Activated T-cell treated with anti-CD3 and anti-CD28 coated beads for 4 hours (primary cell): ENCODE measurements at regions not wholly inside any gene's neighbourhood (a gene's known extent, or its start where the extent isn't known, plus 50 kb on each side); places are given as distances from the start of the nearest gene placed in this dataset.

Source experiments
- DNase-seq: peaks from one replicate; pipeline ENCODE4 v3.0.0-alpha.2; 2020

GRCh38 chr13:76389321-76389720 lies 496.9 kb downstream of the KCTD12 start:
- DNase-seq = no peak

GRCh38 chr13:76387566-76387965 lies 498.6 kb downstream of the KCTD12 start:
- DNase-seq = no peak

- DNase-seq = no peak
Measured at GRCh38 chr13:76386321-76386720, 499.9 kb downstream of the KCTD12 start.

GRCh38 chr13:76385586-76385985 lies 500.6 kb downstream of the KCTD12 start:
- no peak for DNase-seq

- DNase-seq = no peak
Measured at GRCh38 chr13:76383676-76384461, 502.3 kb downstream of the KCTD12 start.

GRCh38 chr13:76380446-76381065 lies 505.6 kb downstream of the KCTD12 start:
- DNase-seq = no peak

- DNase-seq = no peak
Measured at GRCh38 chr13:76379341-76380105, 506.7 kb downstream of the KCTD12 start.

GRCh38 chr13:76378767-76379166 lies 507.4 kb downstream of the KCTD12 start:
- DNase-seq = no peak

- DNase-seq = no peak
Measured at GRCh38 chr13:76363682-76364289, 522.4 kb downstream of the KCTD12 start.

- no peak for DNase-seq
Measured at GRCh38 chr13:76361868-76362267, 524.3 kb downstream of the KCTD12 start.

- DNase-seq = no peak
Measured at GRCh38 chr13:76351541-76352229, 534.5 kb downstream of the KCTD12 start.

GRCh38 chr13:76350399-76350798 lies 535.8 kb downstream of the KCTD12 start:
- no peak for DNase-seq

- DNase-seq = no peak
Measured at GRCh38 chr13:76349700-76350099, 536.5 kb downstream of the KCTD12 start.

GRCh38 chr13:76339649-76340048 lies 546.6 kb downstream of the KCTD12 start:
- DNase-seq = no peak

- no peak for DNase-seq
Measured at GRCh38 chr13:76338003-76338402, 548.2 kb downstream of the KCTD12 start.

GRCh38 chr13:76336889-76337844 lies 549.0 kb downstream of the KCTD12 start:
- no peak for DNase-seq

GRCh38 chr13:76335463-76335862 lies 550.7 kb downstream of the KCTD12 start:
- DNase-seq = no peak

GRCh38 chr13:76331943-76332712 lies 554.1 kb downstream of the KCTD12 start:
- no peak for DNase-seq

GRCh38 chr13:76330761-76331160 lies 555.4 kb downstream of the KCTD12 start:
- no peak for DNase-seq

GRCh38 chr13:76329866-76330580 lies 556.2 kb downstream of the KCTD12 start:
- DNase-seq = no peak
